HG03521 (cell line): ENCODE measurements at regions not wholly inside any gene's neighbourhood (a gene's known extent, or its start where the extent isn't known, plus 50 kb on each side); places are given as distances from the start of the nearest gene placed in this dataset.
"Not testable (repeated sequence)": the region's sequence is repeated elsewhere in the genome, so short reads cannot be mapped to it uniquely, and the experiment has no call there.

ENCODE experiments used
- ATAC-seq: cut with Tn5 transposase; IDR thresholded peaks from one replicate; pipeline ENCODE4 v1.9.1; 2021; ENCODE audit warnings: mild to moderate bottlenecking, moderate library complexity; ENCODE audit not compliant: unreplicated experiment

DNA sequence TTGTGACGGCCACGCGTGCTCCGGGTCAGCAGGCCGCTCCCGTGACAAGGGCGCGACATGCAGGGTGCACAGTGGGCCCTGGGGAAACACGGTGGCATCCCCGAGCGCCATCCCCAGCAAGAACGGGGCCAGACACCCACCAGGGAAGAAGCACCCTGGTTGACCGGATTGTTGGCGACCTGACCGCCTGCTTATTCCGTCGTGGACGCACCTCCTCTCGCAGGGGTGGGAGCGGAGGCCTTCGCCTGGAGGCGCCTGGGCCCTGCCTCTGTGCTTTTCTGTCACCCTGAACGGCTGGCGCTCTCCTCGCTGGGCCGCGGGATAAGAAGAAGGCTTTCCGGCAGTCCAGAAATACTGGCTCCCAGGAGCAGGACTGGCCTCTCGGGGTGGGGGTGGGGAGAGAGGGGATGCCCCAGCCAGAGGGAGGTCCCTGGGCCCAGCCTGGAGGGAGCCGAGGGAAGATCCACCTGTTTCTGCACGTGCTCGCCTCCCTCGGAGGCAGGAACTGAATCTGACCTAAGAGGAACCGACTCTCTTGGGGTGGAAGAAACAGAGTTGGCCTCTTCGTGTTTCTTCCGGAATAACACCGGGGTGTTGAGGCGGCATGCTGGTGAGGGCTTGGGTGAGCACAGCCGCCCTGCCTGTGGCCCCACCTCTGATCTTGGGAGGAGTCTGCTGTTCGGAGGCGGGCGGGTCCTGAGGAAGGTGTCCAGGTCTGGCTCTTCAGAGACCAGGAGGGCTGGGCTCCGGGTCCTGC lies 4394.2 kb upstream of the TPTE start:
- not testable (repeated sequence) for ATAC-seq

DNA sequence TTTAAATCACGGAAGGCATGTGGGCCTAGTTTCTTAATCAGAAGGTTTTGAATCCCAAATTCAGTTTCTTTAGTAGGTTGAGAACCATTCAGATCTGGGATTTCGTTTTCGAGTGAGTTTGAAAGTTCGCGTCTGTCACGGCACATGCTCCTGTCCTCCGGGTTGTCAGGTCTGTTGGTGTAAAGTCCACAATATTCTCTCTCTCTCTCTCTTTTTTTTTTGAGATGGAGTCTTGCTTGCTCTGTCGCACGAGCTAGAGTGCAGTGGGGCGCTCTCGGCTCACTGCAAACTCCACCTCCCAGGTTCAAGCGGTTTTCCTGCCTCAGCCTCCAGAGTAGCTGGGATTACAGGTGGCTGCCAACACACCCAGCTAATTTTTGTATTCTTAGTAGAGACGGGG lies 4390.6 kb upstream of the TPTE start:
- ATAC-seq, result not testable (repeated sequence)

DNA sequence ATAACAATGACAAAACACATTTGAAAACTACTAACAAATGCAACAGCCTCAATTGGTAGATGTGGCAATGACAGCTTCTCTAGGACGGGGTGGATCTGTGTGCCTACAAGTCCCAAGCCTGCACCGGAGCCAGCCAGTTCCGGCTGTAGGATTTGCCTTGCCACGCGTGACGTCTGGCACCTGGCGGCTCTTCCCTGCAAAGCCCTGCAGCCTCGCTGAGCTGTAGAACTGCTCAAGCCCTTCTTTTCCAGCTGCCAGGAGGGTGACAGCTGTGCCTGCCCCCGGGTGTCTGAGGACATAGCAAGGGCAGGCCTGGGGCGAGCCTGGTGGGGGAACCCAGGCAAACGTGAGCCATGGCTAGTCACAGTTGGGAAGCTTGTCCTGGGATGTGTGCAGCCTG lies 4388.0 kb upstream of the TPTE start:
- ATAC-seq, result not testable (repeated sequence)

DNA sequence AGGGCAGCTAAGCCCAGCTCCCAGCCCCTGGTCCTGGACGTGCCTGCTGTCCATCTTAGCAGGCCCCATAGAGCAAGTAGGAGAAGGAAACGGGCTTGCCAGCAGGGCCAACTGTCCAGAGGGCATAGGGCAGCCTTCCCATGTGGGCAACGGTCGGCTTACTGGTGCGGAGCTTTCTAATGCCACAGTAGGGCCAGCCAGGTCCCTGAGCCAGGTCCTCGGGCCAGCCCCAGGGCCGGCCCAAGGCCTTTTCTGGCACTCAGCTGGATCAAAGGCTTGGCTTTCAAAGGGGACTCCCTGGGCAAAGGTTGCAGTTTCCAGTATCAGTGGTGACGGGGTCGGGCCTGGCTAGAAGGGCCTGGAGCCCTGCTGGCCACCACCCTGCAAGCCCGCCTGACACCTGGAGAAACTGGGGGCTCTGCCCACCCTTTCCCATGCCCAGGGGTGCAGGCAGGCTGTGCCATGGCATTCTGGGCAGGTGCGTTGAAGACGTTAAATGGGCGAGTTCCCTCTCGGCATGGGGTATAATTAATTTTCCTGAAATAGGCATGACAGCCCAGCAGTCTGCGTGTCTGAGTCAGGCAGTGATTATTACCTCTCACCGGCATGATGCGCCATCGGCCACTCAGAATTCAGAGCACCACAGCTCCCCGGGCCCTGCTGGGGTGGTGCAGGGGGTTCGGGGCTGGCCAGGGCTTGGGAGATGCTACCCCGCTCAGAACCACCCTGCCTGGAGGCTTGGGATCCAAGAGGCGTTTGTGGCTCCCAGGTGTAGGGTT lies 4387.3 kb upstream of the TPTE start:
- ATAC-seq, result not testable (repeated sequence)

DNA sequence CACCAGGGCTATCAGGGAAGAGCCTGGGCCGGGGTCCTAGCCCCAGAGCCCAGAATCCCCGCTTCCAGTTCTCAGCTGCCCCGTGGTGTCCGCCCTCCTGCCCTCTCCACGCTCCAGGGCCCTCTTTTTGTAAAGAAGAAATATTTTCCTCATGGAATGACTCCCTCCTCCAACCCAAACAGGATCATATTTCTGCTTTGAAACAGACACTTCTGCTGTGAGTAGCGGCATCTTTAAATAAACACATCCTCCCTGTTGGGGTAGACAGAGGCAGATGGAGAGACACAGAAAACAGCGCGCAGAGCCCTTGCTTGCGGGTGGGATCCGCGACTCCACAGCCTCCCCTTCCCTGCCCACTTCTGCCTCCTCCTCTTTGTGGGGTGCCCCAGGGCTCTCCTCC lies 4384.7 kb upstream of the TPTE start:
- not testable (repeated sequence) for ATAC-seq

DNA sequence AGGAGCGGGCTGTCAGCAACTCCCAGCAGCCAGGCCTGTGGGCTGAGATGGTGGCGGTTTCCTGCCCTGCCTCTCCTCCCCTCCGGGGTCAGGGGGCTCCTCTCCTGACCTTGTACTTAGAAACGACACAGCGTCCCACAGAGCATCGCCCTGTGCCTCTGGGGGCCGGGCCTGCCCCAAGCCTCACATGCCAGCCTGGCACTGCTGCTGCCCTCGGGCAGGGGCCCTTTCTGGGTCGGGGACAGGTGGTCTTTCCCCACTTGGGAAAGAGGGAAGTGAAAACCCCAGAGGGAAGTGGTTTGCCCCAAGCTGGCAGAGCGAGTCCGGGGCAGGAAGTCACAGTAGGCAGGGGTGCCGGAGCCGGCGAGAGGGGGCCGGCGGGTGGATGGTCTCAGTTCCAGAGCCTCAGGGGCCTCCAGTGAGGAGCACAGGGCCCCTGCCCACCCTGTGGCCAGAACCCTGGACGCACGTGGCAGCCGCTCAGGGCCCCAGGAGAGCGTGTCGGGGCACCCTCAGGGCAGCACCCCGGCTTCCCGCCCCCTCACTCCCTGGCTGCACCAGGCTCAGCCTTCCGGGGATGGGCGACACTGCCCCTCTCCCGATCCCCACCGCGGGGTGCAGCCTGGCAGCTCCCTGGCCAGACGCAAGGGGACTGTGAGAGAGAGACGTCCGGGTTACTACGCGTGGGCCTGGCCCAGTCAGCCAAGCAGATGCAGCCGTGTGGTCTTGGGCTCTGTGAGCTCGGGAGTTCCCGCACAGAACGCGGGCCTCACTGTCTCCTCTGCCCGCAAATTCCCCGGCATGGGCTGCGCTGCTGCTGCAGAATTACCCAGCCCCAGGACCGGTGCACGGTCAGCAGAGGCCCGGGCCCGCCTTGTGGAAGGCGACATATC lies 4382.9 kb upstream of the TPTE start:
- not testable (repeated sequence) for ATAC-seq

DNA sequence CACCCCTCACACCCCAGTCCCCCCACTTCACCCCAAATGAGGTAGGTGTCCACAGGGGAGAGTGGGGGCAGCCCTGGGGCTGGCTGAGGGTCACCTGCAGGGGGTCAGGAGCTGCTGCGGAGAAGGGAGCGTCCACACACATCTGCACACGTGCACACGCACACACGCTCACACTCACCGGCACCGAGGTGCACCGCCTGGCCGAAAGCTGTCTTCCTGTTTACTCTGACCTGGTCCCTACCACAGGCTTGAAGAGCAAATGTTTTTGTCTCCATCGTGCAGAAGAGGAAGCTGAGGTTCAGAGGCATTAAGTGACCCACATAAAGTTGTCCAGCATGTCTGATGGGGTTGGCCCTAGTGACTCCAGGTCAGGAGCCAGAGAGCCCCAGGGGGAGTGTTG lies 4382.1 kb upstream of the TPTE start:
- ATAC-seq, result not testable (repeated sequence)

DNA sequence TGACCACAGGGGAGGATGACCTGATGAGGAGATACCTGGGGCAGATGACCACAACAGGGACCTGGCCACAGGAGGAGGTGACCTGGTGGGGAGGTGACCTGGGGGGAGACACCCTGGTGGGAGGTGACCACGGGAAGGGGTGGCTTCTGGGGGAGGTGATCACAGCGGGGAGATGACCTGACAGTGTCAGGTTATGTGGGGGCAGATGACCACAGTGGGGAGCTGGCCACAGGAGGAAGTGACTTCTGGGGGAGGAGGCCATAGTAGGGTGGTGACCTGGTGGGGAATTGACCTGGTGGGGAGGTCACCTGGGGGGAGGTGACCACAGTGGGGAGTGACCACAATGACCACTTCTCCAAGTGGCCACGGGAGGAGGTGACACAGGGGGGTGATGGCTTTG lies 4381.5 kb upstream of the TPTE start:
- ATAC-seq, result not testable (repeated sequence)

DNA sequence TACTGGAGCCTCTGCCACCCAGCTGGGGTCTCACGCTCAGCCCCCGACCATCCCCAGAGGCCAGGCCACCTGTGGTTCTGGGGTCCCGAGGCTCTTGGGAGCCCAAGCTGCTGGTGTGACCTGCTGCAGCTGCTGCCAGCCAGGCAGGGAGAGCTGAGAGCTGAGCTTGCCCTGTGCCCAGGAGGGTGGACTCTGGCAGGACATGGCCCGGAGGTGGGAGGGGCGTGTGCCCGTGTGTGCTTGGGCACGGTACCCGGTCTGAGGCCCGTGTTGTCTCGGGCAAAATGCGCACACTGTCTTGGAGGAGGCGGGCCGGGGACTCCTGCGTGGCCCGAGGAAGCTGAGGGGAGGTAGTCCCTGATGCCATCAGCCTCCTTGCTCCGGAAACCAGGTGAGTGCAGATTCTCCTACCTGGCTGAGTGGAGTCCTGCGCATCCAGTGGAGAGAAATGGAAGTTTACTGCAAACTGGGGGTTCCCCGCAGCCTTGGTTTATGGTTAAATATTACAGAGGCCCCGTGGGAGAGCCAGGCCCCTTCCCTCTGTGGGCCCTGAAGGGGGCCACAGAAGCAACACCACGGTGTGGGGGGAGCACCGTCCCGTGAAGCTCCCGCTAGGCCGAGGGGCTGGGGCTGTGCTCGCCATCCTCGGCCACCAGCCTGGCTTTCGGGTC lies 4380.8 kb upstream of the TPTE start:
- ATAC-seq, result not testable (repeated sequence)

DNA sequence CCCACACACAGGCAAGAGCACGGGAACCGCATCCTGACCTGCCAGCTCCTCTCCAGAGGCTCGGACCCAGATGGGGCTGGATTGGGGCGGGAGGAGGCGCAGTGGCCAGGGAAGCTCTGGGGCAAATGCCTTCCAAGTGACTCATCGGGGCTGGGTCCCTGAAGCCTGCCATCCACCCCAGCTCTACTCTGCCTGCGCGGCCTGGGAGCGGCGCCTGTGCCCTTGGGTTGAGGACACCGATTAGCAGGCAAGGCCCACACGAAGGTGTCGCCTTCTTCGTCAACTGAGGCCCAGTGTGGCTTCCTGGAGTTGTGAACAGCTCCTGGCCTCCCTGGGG lies 4380.3 kb upstream of the TPTE start:
- not testable (repeated sequence) for ATAC-seq

DNA sequence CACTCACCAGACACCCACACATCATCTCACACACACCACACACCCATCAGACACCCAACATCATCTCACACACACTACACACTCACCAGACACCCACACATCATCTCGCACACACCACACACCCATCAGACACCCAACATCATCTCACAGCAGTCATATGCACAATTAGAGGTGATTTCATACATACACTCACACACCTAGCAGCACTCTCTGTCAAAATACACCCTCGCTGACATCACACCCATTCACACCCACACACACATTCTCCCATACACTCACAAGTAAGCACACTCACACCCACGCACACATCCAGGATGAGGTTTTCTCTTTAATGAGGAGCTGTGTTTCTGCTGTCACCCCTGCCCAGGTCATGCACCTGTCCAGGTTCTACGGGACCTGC lies 4368.2 kb upstream of the TPTE start:
- not testable (repeated sequence) for ATAC-seq

DNA sequence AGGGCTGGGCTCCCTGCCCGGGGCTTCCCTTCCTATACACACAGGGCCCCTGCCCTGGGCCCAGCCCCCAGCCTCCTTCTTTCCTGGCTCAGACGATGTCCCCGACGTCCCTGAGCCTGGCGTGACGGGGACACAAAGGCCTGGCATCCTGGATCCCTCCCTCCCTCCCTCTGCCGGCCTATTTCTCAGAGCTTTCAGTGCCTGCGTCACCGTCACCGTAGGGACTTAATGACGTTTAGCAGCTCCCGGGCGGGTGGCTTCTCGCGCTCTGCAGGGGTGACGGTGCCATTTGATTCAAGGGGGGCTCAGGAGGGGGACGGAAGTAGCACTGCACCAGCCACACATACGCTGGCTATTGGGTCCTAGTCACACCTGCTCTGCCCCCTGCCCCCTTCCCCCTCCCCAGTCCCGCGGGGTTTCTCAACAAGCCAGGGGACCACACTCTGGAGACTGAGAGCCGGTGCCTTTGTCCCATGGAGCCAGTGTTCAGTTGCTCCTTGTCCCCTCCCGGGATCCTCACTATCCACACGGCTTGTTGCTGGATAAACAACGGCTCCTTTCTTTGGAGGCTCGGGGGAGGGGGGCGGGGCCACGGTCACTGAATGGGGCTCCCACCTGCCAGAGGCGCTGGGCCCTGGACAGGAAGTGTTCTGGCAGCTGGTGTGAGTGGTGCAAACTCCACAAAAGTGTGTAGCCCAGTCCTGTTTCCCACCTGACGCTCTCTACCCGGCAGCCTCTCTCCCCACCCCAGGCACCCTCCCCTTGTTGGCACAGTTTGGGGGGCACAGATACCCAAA lies 4366.7 kb upstream of the TPTE start:
- ATAC-seq, result not testable (repeated sequence)

DNA sequence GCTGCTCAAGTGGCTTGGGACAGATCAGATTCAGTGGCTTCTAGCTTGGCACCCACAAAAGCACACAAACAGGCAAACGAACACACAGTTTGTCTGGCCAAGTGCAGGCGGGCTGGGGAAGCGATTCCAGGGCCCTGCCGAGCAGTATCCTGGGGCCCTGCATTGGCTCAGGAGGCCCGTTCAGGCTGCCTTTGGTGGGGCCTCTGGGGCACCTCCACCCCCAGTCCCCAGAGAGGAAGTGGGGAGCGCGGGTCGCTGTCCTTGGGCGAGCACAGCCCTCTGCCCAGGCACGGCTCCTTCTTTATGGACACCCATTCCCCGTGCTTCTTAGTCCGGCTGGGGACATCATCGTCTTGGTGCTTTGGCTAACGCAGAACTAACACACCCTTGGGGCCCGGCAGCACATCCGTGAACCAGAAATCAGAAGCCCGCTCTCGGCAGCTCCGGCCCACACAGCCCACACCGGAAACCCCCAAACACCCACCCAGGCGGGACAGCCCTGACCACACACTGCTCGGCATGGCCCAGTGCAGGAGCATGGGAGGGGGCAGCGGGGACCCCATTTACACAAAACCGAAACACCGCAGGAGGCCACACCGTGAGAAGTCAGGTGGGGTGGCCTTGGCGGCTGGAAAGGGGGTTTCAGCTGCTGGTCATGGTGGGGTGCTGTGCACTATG lies 4364.5 kb upstream of the TPTE start:
- ATAC-seq, result not testable (repeated sequence)

DNA sequence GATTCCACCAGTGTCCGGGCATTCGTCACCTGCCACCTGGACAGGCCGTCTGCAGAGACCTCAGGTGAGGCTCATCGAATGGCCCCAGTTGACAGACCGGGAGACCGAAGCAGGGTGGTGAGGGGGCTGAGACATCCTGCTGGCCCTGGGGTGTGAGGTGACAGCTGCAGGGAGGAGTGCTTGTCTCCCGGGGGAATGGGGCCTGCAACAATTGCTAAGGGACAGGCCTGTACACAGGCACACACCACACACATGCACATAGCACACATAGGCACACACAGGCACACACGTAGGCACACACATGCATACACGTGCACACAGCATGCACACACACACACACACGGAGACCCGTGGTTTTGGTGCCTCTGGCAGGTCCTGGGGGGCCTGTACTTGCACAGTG lies 4363.9 kb upstream of the TPTE start:
- not testable (repeated sequence) for ATAC-seq

DNA sequence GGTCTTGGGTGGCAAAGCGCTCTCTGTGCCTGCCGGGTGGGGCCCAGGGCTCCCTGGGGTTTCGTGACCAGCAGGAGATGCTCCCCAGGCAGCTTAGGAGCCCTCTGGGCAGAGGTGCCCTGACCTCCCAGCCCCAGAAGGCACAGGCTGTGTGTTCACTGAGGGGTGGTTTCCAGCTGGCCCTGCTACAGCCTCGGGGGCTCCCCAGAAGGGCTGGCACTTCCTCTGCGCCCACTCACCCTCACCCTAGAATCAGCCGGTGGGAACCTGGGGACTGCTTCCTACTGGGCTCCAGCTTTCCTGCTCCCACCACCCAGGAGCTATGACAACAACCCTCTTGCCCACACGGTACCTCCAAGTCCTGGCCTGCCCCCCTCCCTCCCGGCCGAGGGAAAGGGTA lies 4363.2 kb upstream of the TPTE start:
- ATAC-seq, result not testable (repeated sequence)
